Tibial nerve (tissue), 3 donors: ENCODE measurements at regions not wholly inside any gene's neighbourhood (a gene's known extent, or its start where the extent isn't known, plus 50 kb on each side); places are given as distances from the start of the nearest gene placed in this dataset.

Experiments used
- POLR2A ChIP-seq, 2 donors: fragments of 450-650 bp; IDR thresholded peaks; one replicate each; pipeline ENCODE4 v1.6.1; 2017; ENCODE audit warnings: antibody characterized with exemption in 2 of 2, mild to moderate bottlenecking in 2 of 2, moderate library complexity in 2 of 2
- TF ChIP-seq, protein P1 (sequence below), 5 experiments: fragments of 200-600 bp in 3 of 5; fragments of 450-650 bp in 2 of 5; sonication (generic) in 3 of 5; IDR thresholded peaks; one replicate each; pipeline ENCODE4 v1.5.1; 2016 to 2019; ENCODE audit warnings: antibody characterized with exemption in 5 of 5, mild to moderate bottlenecking in 3 of 5, moderate library complexity in 2 of 5

DNA sequence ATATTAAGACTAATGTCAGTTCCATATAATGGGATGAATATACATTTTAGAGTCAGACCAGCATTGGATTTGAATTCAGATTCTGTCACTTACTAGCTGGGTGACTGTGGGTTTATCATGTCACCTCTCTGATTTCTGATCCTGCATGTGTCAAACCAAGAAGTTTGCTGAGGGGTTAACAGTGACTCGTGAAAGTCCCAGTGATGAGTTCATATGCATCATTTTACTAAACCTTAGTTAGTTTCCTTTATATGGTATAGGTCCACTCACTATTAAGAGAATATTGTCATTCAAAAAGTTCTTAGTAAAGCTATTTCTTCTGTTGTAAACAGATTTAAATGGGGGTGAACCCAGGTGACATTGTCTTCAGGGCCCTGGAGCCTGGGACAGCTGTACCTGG, 102.3 kb downstream of the ZNF621 start:
- TF ChIP-seq, protein P1, sequence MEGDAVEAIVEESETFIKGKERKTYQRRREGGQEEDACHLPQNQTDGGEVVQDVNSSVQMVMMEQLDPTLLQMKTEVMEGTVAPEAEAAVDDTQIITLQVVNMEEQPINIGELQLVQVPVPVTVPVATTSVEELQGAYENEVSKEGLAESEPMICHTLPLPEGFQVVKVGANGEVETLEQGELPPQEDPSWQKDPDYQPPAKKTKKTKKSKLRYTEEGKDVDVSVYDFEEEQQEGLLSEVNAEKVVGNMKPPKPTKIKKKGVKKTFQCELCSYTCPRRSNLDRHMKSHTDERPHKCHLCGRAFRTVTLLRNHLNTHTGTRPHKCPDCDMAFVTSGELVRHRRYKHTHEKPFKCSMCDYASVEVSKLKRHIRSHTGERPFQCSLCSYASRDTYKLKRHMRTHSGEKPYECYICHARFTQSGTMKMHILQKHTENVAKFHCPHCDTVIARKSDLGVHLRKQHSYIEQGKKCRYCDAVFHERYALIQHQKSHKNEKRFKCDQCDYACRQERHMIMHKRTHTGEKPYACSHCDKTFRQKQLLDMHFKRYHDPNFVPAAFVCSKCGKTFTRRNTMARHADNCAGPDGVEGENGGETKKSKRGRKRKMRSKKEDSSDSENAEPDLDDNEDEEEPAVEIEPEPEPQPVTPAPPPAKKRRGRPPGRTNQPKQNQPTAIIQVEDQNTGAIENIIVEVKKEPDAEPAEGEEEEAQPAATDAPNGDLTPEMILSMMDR (IDR thresholded peaks at IDR 0.05): no peak
- no peak for TF ChIP-seq POLR2A (IDR thresholded peaks at IDR 0.05)
